ENCODE measurements at regions not wholly inside any gene's neighbourhood (a gene's known extent, or its start where the extent isn't known, plus 50 kb on each side); places are given as distances from the start of the nearest gene placed in this dataset.

- TF ChIP-seq CTCF (IDR thresholded peaks at IDR 0.05): no peak
- DNase-seq (ENCODE audit: low spot score): no peak
- Histone ChIP-seq H3K4me3 (peak overlapping the region; percentile 71), H3K27ac (peak overlapping the region; percentile 88 to 95)
Observed at GRCh38 chr22:23522623-23523251, 57.4 kb downstream of the IGLL1 start.

GRCh38 chr22:23521441-23522113 is 58.5 kb downstream of the IGLL1 start:
- Histone ChIP-seq H3K4me3 (peak overlapping the region; percentile 71), H3K27ac (peak overlapping the region; percentile 88 to 95)
- peak; percentile 91 for DNase-seq (ENCODE audit: low spot score)
- TF ChIP-seq CTCF (IDR thresholded peaks at IDR 0.05): no peak

- Histone ChIP-seq H3K27ac (peak overlapping the region; percentile 88 to 95), H3K4me3 (peak overlapping the region; percentile 71)
- no peak for DNase-seq (ENCODE audit: low spot score)
- TF ChIP-seq CTCF (IDR thresholded peaks at IDR 0.05): no peak
Observed at GRCh38 chr22:23520863-23521440, 59.1 kb downstream of the IGLL1 start.

GRCh38 chr22:23519442-23520157 is 60.5 kb downstream of the IGLL1 start:
- Histone ChIP-seq H3K4me3 (no peak overlapping the region), H3K27ac (peak overlapping the region in 1 of 2 donors; percentile 95)
- DNase-seq (ENCODE audit: low spot score): no peak
- no peak for TF ChIP-seq CTCF (IDR thresholded peaks at IDR 0.05)

- no peak overlapping the region for H3K4me3 ChIP-seq
- TF ChIP-seq CTCF (IDR thresholded peaks at IDR 0.05): no peak
- DNase-seq (ENCODE audit: low spot score): no peak
- no peak overlapping the region for H3K27ac ChIP-seq
Observed at GRCh38 chr22:23518376-23519187, 61.5 kb downstream of the IGLL1 start.

GRCh38 chr22:23517804-23518375 is 62.2 kb downstream of the IGLL1 start:
- Histone ChIP-seq H3K27ac (no peak overlapping the region), H3K4me3 (no peak overlapping the region)
- DNase-seq (ENCODE audit: low spot score): no peak
- TF ChIP-seq CTCF (IDR thresholded peaks at IDR 0.05): no peak

Data from coronary artery (tissue), 2 donors.